GM21367 (cell line): ENCODE measurements at regions not wholly inside any gene's neighbourhood (a gene's known extent, or its start where the extent isn't known, plus 50 kb on each side); places are given as distances from the start of the nearest gene placed in this dataset.

Experiments
- ATAC-seq: cut with Tn5 transposase; IDR thresholded peaks from one replicate; pipeline ENCODE4 v1.9.1; 2021; ENCODE audit not compliant: unreplicated experiment

GRCh38 chr2:105596411-105596921 is 148.2 kb upstream of the NCK2 start:
- ATAC-seq, result no peak

GRCh38 chr2:105595536-105595935 is 149.2 kb upstream of the NCK2 start:
- no peak for ATAC-seq

GRCh38 chr2:105593221-105593967 is 151.3 kb upstream of the NCK2 start:
- ATAC-seq, result no peak

- no peak for ATAC-seq
Observed at GRCh38 chr2:105592288-105592687, 152.4 kb upstream of the NCK2 start.

- ATAC-seq, result no peak
Observed at GRCh38 chr2:105590780-105591660, 153.7 kb upstream of the NCK2 start.

- no peak for ATAC-seq
Observed at GRCh38 chr2:105588581-105588980, 156.1 kb upstream of the NCK2 start.

GRCh38 chr2:105587637-105588036 is 157.1 kb upstream of the NCK2 start:
- ATAC-seq, result no peak

- ATAC-seq, result no peak
Observed at GRCh38 chr2:105584435-105585010, 160.2 kb upstream of the NCK2 start.

GRCh38 chr2:105582952-105583660 is 161.6 kb upstream of the NCK2 start:
- no peak for ATAC-seq

- no peak for ATAC-seq
Observed at GRCh38 chr2:105581555-105581944, 163.2 kb upstream of the NCK2 start.

GRCh38 chr2:105580870-105581554 is 163.7 kb upstream of the NCK2 start:
- ATAC-seq, result no peak

GRCh38 chr2:105580216-105580615 is 164.5 kb upstream of the NCK2 start:
- no peak for ATAC-seq

- no peak for ATAC-seq
Observed at GRCh38 chr2:105578166-105578565, 166.5 kb upstream of the NCK2 start.

- ATAC-seq, result no peak
Observed at GRCh38 chr2:105577762-105578161, 166.9 kb upstream of the NCK2 start.

GRCh38 chr2:105576440-105577241 is 168.1 kb upstream of the NCK2 start:
- no peak for ATAC-seq

- no peak for ATAC-seq
Observed at GRCh38 chr2:105576050-105576439, 168.7 kb upstream of the NCK2 start.

- no peak for ATAC-seq
Observed at GRCh38 chr2:105575499-105576025, 169.2 kb upstream of the NCK2 start.

GRCh38 chr2:105574796-105575344 is 169.8 kb upstream of the NCK2 start:
- no peak for ATAC-seq
